ENCODE measurements at regions not wholly inside any gene's neighbourhood (a gene's known extent, or its start where the extent isn't known, plus 50 kb on each side); places are given as distances from the start of the nearest gene placed in this dataset.

- no peak for FAIRE-seq
- intact Hi-C loops (cut with DNase I): no loop called here
- H3K36me3 ChIP-seq (ENCODE audit: control insufficient read depth in 2 of 3, insufficient read depth in 3 of 3, low read length in 3 of 3): no peaks in the 10 kb centered on the region
- peaks cover 0 to 4% (median 0%) of the 10 kb centered on the region in 3 donors for H3K4me1 ChIP-seq (ENCODE audit: control insufficient read depth in 2 of 3, insufficient read depth in 2 of 3, low read depth in 1 of 3, low read length in 3 of 3)
- H3K9ac ChIP-seq (ENCODE audit: low read length in 3 of 3): no peak overlapping the region
- no peak for TF ChIP-seq CTCF (IDR thresholded peaks at IDR 0.05; ENCODE audit: borderline replicate concordance, extremely low read depth, insufficient read depth)
- no peak overlapping the region for H3K27ac ChIP-seq (ENCODE audit: low read depth in 2 of 2, low read length in 2 of 2)
- no peaks in the 10 kb centered on the region for H3K27me3 ChIP-seq (ENCODE audit: control insufficient read depth, insufficient read depth, low read length)
- DNase-seq: peak in 1 of 5 donors; percentile 7
- no peaks in the 10 kb centered on the region for H3K9me3 ChIP-seq (ENCODE audit: control insufficient read depth in 2 of 3, insufficient read depth in 1 of 3, low read length in 3 of 3)
- no peak overlapping the region for H3K4me3 ChIP-seq (ENCODE audit: low read length in 3 of 3)
These were observed 157.1 kb upstream of the CHST15 start for GRCh38 chr10:124250506-124250905.

GRCh38 chr10:124249812-124250432 lies 156.5 kb upstream of the CHST15 start:
- Histone ChIP-seq H3K4me1 (ENCODE audit: control insufficient read depth in 2 of 3, insufficient read depth in 2 of 3, low read depth in 1 of 3, low read length in 3 of 3) (peaks cover 0 to 4% (median 0%) of the 10 kb centered on the region in 3 donors), H3K36me3 (ENCODE audit: control insufficient read depth in 2 of 3, insufficient read depth in 3 of 3, low read length in 3 of 3) (no peaks in the 10 kb centered on the region), H3K9me3 (ENCODE audit: control insufficient read depth in 2 of 3, insufficient read depth in 1 of 3, low read length in 3 of 3) (no peaks in the 10 kb centered on the region), H3K4me3 (ENCODE audit: low read length in 3 of 3) (no peak overlapping the region), H3K27me3 (ENCODE audit: control insufficient read depth, insufficient read depth, low read length) (no peaks in the 10 kb centered on the region), H3K27ac (ENCODE audit: low read depth in 2 of 2, low read length in 2 of 2) (no peak overlapping the region), H3K9ac (ENCODE audit: low read length in 3 of 3) (no peak overlapping the region)
- no peak for FAIRE-seq
- TF ChIP-seq CTCF (IDR thresholded peaks at IDR 0.05; ENCODE audit: borderline replicate concordance, extremely low read depth, insufficient read depth): peak; percentile 6
- no peak for DNase-seq
- intact Hi-C loops (cut with DNase I): no loop called here

GRCh38 chr10:124249196-124249595 lies 155.8 kb upstream of the CHST15 start:
- intact Hi-C loops (cut with DNase I): no loop called here
- H3K36me3 ChIP-seq (ENCODE audit: control insufficient read depth in 2 of 3, insufficient read depth in 3 of 3, low read length in 3 of 3): no peaks in the 10 kb centered on the region
- H3K9me3 ChIP-seq (ENCODE audit: control insufficient read depth in 2 of 3, insufficient read depth in 1 of 3, low read length in 3 of 3): no peaks in the 10 kb centered on the region
- peaks cover 0 to 4% (median 0%) of the 10 kb centered on the region in 3 donors for H3K4me1 ChIP-seq (ENCODE audit: control insufficient read depth in 2 of 3, insufficient read depth in 2 of 3, low read depth in 1 of 3, low read length in 3 of 3)
- no peaks in the 10 kb centered on the region for H3K27me3 ChIP-seq (ENCODE audit: control insufficient read depth, insufficient read depth, low read length)
- H3K9ac ChIP-seq (ENCODE audit: low read length in 3 of 3): no peak overlapping the region
- DNase-seq: no peak
- no peak overlapping the region for H3K4me3 ChIP-seq (ENCODE audit: low read length in 3 of 3)
- FAIRE-seq: no peak
- H3K27ac ChIP-seq (ENCODE audit: low read depth in 2 of 2, low read length in 2 of 2): no peak overlapping the region
- no peak for TF ChIP-seq CTCF (IDR thresholded peaks at IDR 0.05; ENCODE audit: borderline replicate concordance, extremely low read depth, insufficient read depth)

Measured in kidney (tissue), 13 donors.